Stimulated activated CD4-positive, alpha-beta T cell treated with anti-CD3 and anti-CD28 coated beads, Interleukin-12 subunit alpha, Interleukin-12 subunit beta, amount 100 ng/mL, for 4 hours (primary cell): ENCODE measurements at regions not wholly inside any gene's neighbourhood (a gene's known extent, or its start where the extent isn't known, plus 50 kb on each side); places are given as distances from the start of the nearest gene placed in this dataset.

ENCODE experiments used
- DNase-seq: peaks from one replicate; pipeline ENCODE4 v3.0.0-alpha.2; 2020

DNA sequence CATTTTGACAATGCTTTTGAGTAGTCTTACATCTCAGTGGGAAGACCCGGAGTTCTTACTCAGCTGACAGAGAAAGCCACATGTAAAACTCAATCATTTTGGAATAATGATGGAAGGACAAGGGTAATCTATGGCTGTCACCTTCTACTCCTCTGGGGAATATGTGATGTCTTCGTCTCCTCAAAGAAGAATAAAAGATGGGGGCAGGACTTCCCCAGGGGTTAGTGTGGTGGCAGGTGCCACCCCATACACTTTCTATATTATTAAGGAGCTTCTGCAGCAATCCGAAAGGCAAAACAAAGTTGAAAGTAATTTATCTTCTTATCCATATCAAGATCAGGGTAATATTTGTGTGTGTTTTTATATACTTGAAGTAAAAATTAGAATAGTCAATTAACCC is 180.4 kb upstream of the TOPAZ1 start:
- DNase-seq = no peak

DNA sequence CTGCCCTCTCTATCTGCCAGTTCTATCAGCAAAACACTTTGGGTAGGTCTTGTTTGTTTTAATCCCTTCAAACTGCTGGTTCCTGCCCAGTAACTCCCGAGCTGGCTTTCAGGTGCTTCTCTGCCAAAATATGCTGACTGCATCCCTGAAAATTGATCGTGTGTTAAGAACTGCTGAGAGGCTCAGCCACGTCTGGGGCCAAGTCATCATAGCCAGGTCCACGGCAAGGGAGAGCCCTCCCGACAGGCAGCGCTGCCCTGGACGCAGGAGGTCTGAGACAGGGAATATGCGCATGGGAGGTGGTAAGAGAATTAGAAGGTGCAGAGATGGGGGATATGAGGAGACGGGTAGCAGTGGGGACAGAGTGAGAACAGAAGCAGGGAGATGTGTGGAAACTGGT is 179.7 kb upstream of the TOPAZ1 start:
- no peak for DNase-seq

DNA sequence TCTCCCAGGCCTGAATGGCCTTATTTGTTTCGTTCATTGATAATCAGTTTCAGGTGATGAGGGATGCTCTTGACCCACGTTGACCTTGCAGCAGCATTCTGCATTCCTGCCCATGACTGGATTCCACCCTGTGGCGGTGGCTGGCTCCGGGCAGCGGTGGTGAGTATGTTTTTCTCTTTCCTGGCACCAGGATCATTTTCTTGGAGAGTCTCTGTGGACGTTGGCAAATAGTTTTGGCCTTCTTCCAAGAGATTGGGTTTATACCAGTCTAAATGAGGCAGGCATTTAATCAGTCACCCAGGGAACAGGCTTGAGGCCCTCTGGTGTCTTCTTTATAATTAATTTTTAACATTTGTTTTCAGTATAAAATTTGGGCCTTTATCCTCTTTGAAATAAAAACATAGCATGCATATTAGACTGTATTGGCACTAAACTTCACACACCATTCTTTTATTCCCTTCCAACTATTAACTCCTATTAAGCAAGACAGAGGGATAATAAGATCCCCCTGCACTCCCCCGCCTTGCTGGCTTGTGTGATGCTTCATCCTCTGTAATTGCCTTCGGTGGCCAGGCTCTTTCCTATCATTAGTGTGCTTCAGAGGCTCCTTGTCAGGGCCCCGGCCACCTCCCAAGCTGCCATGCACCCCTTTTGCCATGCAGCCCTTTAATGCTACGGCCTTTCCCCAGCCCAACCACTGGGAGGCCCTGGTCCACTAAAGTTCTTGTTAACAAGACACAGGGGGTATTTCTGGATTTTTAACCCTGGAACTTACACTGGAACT is 176.2 kb upstream of the TOPAZ1 start:
- no peak for DNase-seq

DNA sequence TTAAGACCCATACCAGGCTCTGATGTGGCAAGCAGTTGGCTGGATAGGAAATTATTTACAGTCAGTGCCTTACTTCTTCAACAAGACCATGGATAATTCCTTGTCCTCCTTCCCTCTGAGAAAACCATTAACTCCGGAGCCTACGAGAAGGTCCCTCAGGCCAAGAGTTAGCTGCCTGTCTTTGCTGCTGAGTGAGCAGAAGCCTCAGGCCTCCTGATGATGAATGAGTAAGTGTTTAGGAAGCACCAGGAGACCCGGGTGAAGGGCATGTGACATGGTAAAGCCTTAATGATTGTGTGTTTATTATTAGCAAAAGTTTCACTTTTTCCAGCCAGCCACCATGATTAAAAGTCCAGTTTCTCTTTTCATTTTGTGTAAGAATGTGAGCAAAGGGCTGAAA is 174.9 kb upstream of the TOPAZ1 start:
- DNase-seq = no peak

DNA sequence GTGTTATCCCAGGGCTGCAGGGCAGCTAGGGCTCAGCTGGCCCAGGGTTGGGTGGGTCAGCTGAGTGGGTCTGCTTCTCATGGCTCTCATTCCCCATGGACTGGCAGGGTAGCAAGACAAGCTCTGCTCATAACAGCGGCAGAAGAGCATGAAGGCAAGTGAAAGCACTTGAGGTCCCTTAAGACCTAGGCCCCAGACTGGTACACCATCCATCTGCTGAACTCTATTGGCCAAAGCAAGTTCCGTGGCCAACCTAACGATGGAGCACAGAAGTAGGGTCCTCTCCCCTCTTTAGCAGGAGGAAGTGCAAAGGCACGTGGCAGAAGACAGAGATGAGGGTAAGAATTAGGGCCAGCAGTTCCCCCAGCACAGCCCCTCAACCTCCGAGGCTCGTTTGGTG is 174.3 kb upstream of the TOPAZ1 start:
- DNase-seq = no peak

DNA sequence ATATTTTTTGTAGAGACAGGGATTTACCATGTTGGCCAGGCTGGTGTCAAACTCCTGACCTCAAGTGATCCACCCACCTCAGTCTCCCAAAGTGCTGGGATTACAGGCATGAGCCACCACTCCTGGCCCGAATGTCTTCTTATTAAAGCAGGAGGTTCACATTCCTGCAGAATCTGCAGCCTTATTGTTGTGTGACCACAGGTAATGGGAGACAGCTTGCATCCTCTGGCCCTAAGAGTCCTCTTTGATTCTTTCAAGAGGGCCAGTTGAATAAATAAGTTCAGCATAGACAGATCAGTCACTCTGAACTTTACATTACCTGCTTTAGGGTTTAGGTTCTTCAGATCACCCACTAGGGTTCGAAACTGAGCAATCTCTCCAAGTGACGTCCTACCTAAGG is 172.9 kb upstream of the TOPAZ1 start:
- no peak for DNase-seq

DNA sequence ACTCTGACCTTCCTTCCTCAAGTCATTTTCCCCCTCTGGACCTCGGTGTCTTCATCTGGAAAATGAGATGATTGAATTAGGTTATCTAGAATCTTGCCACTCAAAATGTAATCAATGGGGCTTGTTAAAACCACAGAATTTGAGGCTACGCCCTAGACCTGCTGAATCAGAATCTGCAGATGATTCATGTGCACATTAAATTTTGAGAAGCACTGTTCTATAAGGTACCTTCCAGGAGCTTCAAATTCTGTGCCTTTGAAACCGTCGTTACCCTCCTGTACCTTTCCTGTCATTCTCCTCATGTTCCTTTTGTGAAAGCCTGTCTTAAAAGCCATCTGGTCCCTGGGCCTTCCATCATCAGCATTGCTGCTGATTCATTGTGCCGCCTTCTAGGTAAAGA is 172.4 kb upstream of the TOPAZ1 start:
- no peak for DNase-seq

DNA sequence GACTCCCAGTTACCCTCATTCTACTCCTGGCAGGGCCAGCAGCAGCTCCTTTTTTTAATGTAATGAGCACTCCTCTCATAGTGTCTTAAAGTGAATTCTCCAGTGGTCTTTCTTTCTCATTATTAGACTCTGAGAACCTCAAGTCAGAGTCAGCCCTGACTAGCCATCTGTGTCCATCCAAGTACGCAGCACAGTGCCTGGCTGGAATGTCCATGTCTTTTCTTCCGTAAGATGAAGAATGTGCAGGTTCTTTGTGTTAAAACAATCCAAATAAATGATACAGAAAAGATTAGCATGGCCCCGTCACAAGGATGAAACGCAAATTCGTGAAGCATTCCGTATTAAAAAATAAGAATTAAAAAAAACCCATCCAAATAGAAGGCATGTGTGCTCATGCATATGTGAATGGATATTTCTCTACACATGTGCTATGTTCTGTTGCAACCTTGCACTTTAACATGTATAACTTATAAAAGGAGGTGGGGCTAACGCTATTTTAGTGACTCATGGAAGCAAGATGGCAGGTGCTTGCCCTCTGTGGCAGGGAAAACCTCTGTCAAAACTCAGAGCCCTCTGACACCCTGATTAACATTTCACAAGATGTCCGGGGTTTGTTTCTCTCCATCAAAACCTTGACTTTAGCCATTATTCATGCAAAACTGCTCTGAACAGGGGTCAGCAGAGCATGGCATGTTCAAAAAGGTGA is 170.7 kb upstream of the TOPAZ1 start:
- DNase-seq = no peak

DNA sequence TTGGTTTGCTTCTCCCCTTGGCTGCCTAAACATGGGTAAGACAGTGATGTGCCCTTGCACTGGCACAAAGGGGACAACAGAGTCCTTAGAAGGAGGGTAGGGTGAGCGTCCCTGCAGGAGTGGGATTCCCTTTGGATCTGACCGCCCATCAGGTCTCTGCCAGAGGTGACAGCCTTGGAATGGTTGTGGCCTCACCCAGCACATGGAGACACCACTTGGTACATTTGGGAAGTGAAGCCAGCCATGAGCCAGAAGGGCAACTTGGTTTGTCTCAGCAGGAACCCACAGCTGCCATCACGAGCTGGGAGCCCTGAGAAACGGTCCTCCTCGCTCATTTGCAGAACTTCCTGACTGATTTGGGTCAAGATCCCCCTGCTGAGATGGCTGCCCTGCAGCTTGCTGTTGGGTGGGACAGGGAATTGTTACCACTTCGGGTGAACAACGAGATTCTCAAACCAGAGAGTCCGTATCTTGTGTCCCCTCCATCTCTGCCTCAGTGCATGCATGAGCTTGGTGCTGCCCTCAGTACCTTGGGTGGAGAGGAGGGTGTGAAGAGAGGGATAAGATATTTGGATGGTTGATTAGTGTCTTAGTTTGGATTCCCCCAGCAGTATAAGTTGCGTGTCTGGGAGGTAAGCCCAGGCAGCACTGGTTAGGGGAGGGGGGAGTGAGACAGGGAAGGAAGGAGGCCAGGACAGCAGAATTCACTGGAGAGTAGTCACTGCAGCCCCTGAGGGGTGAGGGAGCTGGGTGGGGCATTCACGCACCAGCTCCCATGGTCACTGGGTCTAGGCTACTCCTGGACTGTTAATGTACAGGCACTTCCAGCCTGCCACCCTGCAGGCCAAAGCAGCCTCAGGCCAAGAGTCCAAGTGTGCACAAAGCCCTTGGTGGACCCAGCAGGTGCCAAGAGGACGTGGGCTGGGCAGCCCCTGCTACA is 168.8 kb upstream of the TOPAZ1 start:
- DNase-seq = no peak

DNA sequence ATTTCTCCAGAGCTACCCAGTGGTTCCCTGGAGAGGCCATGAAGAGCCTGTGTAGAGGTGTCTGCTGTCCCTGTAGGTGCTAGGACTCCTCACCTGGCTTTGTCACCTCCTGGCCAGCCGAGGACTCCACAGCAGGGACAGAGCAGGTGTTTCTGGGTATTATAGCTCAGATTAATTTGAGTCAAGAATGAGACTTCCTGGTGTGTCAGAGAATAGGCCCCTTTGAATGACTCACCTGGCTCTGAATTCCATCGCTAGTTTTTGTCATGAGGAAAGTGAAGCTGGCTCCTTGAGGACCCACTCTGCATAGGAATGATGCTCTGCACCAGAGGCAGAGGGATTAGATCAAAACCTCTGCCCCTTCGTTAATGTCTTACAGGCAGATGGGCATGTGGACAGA is 167.5 kb upstream of the TOPAZ1 start:
- no peak for DNase-seq

DNA sequence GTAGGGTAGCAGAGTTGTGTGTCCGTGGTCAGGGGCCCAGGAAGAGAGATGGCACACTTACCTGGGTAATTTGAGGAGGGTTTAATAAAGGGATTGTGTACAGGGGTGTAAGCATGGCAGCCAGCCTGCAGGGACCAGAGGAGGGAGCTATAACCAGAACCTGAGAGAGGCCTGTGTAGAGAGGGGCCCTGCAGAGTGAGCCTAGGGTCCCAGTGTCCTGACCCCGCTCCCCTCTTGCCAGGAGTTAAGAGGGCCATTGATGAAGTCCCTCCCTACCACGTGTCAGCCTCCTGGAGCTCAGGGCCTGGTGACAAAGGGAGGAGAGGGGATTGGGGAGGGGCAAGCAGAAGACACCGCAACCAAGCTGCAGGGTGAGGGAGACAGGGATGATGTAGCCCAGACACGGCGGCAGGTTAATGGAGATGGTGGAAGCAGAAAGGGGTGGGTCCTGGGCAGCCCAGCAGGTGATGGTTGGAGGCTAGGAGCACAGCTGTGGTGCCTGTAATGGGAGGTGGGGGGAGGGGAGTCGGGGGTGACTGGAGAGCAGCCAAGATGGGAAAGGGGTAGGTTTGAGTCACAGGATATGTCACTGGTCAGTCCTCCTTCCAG is 165.4 kb upstream of the TOPAZ1 start:
- no peak for DNase-seq

DNA sequence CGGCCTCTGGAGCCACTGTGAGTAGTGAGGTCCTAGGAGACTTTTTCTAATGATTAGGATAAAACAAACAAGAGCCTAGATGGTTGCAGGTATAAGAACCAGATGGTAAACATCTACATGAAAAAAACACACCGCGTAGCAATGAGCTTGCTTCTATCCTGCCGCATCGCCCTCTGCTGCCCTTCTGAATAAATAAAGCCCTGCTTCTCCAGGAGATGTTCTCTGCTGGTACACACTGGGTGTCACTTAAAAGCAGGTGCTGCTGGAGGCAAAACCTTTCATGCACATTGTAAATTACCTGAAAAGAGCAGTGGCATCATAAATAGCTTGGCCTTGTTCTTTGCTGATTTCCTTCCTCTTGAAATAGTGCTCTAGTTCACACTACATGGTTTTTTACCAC is 164.4 kb upstream of the TOPAZ1 start:
- no peak for DNase-seq

DNA sequence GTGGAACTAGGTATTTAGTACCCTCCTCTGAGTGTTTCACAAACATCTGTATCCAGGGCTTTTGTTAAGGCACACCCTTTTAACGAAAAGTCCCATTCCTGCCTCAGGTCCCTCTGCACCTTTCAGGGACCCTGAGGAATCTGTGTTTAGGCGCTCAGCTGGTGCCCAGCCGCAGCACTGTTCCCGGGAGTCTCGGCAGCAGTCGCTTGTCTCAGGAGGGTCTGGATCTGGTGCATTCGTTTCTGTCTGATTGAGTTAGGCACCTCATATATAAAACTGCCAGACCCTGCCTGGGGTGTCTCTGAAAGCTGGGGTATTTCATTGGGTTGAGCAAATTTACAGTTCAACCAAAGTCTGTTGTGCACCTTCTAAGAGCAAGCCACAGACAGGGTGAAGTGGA is 162.8 kb upstream of the TOPAZ1 start:
- DNase-seq = no peak

DNA sequence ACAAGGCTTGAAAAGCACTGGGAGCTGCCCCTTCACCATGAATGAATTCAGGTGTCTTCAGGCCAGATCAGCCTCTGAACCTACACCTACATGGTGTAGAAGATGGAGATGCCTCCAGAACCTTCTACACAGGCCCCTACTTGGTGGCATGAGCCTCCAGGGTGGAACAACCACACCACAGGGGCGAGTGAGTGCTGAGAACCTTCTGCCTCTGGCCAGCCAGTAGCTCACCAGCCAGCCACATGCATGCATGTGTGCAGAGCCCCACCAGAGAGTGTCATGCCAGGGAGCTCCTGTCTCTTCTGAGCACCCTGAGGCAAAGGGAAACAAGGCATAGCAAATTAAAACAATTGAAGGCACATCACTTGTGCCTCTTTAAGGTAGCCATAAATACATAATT is 161.8 kb upstream of the TOPAZ1 start:
- no peak for DNase-seq

DNA sequence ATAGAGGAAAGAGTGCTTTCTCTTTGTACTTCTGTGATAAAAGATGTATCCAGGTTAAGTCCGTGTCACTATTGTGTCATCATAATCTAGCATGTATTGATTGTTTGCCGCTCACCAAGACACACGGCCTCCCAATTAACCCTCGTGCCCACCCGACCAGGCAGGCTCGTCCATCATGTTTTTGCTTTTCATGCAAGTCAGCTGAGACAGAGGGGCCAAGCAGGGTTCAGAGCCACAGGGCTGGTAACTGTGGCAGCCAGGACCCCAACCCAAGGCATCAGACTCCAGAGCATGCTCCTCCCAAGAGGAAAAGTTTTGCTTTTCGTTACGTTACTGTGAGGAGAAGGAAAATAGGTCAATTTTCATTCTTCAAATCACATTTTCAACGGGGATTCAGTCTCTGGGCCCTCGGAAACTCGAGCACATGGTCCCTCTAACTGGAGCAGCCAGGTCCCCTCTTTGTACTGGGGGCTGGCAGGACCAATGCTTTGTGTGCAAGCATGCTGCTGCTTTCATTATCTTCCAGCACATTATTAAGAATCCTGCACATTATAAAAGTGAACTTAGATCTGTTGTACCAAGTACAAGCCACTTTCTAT is 161.1 kb upstream of the TOPAZ1 start:
- DNase-seq = no peak

DNA sequence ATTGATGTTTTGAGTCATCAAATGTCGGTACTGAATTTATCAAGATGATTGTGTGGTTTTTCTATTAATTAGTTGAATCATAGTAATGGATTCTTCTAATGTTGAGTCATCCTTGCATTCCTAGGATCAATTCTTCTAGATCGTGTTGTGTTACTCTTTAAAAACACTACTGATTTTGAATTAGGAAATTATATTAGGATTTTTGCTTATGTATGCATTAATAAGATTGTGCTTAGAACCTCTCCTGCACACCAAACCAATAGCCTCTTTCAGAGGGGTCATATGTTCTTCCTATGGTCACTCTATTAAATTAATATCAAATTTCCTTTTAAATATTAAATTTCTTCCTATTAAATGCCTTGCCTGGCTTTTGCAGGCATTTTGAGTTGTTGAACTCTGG is 151.7 kb upstream of the TOPAZ1 start:
- DNase-seq = no peak

DNA sequence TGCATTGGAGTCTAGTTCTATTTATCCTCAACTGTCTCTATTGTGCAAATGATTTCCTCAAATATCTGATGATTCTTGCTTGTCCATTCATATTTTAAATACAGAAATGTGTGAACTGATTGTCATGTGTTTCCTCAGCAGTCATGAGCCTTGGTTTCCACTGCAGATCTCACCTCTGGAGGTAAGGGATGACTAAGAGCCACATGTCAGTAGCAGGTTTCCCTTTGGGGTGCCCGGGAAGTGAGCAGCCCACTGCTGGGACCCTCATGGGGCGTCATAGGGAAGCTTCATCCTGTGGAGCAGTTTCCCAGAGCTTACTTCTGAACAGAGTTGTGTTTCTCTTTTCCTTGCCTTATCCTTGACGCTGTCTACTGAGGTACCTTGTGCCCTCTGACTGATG is 149.2 kb upstream of the TOPAZ1 start:
- DNase-seq = no peak

DNA sequence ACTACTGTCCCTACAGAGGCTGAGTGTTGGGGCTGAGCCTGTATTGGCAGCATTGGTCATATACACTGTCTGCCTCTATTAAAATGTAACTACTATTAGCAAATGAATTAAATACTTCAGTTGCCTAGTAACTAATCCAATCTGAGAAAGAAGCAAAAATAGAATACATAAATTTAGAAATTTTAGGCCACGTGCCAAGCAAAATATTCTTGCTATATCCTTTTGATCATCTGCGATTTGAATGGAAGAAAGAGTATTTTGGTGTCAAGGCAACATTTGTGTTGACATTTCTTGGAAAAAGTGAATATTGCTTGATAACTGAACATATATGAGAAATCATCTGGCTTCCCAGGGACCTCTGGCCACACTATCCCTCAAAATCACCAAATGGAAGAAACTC is 148.2 kb upstream of the TOPAZ1 start:
- no peak for DNase-seq

DNA sequence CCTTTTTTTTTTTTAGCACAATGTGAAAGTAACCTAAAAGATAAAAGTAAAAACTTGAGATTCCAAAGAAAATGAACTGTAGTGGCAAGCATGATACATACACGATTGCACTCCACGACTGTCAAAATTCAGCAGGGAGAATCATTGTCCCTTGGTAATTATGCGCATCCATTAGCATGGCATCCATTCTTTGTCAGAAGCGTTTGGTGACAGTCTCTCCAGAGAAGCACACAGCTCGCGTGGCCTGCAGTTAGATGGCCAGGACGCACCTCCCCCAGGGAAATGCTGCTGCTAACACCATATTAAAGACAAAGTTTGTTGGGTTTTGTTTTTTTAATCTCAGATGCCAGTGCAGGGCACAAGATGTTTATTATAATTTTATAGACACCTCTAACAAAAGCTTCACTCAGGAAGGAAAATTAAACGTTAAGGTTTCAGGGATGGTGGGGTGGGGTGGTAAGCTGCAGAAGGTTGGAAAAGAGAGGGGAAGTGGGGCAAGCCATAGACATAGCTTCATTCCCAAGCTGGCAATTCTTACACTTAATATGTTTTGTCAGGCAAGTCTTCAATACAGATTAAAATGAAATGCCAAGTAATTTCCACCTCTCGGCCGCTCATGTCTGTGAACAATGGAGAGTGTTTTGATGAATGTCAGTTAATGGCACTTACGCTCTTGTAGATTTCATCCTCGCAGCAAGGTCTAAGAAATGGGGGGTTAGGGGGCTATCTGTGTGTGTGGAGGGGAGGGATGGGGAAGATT is 142.8 kb upstream of the TOPAZ1 start:
- DNase-seq = no peak

DNA sequence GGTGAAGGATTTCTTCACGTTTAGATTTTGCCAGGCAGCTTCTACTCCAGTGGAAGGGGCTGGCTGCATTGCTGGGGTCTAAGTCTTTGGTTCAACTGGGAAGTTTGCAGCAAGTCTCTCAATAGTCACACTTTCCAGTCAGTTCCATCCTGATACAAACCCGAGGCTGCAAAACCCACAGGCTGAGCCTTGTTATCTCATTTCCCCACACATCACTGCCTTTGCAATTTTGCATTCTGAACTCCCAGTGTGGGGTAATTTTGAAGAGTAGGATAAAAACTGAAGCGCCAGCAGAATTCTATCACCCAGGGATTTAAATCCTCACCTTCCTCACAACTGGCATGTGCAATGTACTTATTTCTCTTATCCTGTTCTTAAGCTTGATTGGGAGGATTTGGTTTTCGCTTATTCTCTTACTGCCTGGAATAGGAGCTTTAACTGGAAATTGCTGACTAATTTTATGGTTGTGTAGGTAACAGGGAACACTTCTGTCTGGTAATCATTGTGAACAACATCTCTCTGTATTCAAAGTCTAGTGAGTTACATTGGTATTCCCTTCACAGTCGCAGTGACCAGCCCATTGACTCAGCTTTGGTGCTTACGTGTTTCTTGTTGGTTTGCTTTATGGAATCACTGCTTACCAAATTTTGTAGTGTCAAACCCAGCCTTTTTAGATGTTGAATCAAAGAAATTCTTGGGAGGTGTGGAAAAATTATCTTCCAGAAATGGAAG is 142.0 kb upstream of the TOPAZ1 start:
- no peak for DNase-seq

DNA sequence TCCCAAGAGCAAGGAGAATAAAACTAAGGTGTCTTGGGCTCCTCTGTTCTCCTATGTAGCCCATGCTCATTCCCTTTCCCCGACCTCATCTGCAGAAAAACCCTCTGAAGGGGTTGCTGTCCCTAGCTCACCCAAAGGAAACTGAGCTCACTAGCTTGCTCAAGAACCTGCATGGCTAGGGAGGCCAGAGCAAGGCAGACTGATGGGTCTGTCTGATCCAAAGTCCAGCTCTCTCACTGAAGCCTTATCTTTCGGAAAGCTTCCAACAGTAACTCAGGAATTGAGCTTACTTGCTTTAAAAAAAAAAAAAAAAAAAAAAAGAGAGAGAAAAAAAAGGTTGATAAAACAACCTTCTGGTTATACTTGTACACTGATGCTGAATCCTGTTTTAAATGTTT is 141.4 kb upstream of the TOPAZ1 start:
- no peak for DNase-seq
